Astrocyte (in vitro differentiated cells and primary cell): ENCODE measurements at regions not wholly inside any gene's neighbourhood (a gene's known extent, or its start where the extent isn't known, plus 50 kb on each side); places are given as distances from the start of the nearest gene placed in this dataset.

ENCODE experiments used
- DNase-seq: peaks from one replicate; pipeline ENCODE4 v3.0.0-alpha.2; 2010; ENCODE audit warnings: low read depth
- FAIRE-seq: peaks from 2 replicates; lab custom pipeline; 2011; peaks lifted over from hg19 to GRCh38; lab: Jason Lieb, UNC
- H2AFZ ChIP-seq: 2 replicates; pipeline ENCODE4 v1.6.0; 2012; ENCODE audit warnings: low read depth, low read length, inconsistent platforms
- H3K27ac ChIP-seq: 2 replicates; pipeline ENCODE4 v1.5.1; 2011; ENCODE audit warnings: low read depth, low read length, inconsistent platforms
- H3K27me3 ChIP-seq: 2 replicates; pipeline ENCODE4 v1.6.0; 2011; ENCODE audit warnings: low read length, inconsistent platforms; ENCODE audit not compliant: insufficient read depth
- H3K36me3 ChIP-seq: 2 replicates; pipeline ENCODE4 v1.5.1; 2011; ENCODE audit warnings: low read length, inconsistent platforms; ENCODE audit not compliant: insufficient read depth
- H3K4me1 ChIP-seq: 2 replicates; pipeline ENCODE4 v1.5.1; 2011; ENCODE audit warnings: low read length, inconsistent platforms; ENCODE audit not compliant: insufficient read depth
- H3K4me2 ChIP-seq: 2 replicates; pipeline ENCODE4 v1.6.0; 2012; ENCODE audit warnings: low read length, inconsistent platforms
- H3K4me3 ChIP-seq: 2 replicates; pipeline ENCODE4 v1.5.1; 2011; ENCODE audit warnings: low read depth, mild to moderate bottlenecking, low read length, inconsistent platforms; ENCODE audit not compliant: insufficient read depth
- H3K79me2 ChIP-seq: 2 replicates; pipeline ENCODE4 v1.6.0; 2012; ENCODE audit warnings: mild to moderate bottlenecking, low read length, inconsistent platforms; ENCODE audit not compliant: insufficient read depth
- H3K9ac ChIP-seq: 2 replicates; pipeline ENCODE4 v1.6.0; 2012; ENCODE audit warnings: mild to moderate bottlenecking, low read length, inconsistent platforms
- H3K9me3 ChIP-seq: 2 replicates; pipeline ENCODE4 v1.5.1; 2012; ENCODE audit warnings: low read depth, mild to moderate bottlenecking, low read length, inconsistent platforms; ENCODE audit not compliant: insufficient read depth
- H4K20me1 ChIP-seq: 2 replicates; pipeline ENCODE4 v1.6.0; 2012; ENCODE audit warnings: low read length, inconsistent platforms; ENCODE audit not compliant: insufficient read depth
- H3K27ac Mint-ChIP-seq: one replicate; pipeline ENCODE4 v1.8.0; 2021; ENCODE audit warnings: mild to moderate bottlenecking, mixed read lengths; ENCODE audit not compliant: unreplicated experiment
- H3K27me3 Mint-ChIP-seq: one replicate; pipeline ENCODE4 v1.8.0; 2021; ENCODE audit warnings: low read depth, mixed read lengths; ENCODE audit not compliant: unreplicated experiment
- H3K36me3 Mint-ChIP-seq: one replicate; pipeline ENCODE4 v1.8.0; 2021; ENCODE audit warnings: low read depth, mixed read lengths; ENCODE audit not compliant: unreplicated experiment
- H3K4me1 Mint-ChIP-seq: one replicate; pipeline ENCODE4 v1.8.0; 2021; ENCODE audit warnings: low read depth, mixed read lengths; ENCODE audit not compliant: unreplicated experiment
- H3K4me3 Mint-ChIP-seq: one replicate; pipeline ENCODE4 v1.8.0; 2021; ENCODE audit warnings: mild to moderate bottlenecking, moderate library complexity, mixed read lengths; ENCODE audit not compliant: unreplicated experiment
- H3K9me3 Mint-ChIP-seq: one replicate; pipeline ENCODE4 v1.8.0; 2021; ENCODE audit warnings: mild to moderate bottlenecking, mixed read lengths; ENCODE audit not compliant: unreplicated experiment
- CTCF ChIP-seq: IDR thresholded peaks from 2 replicates; pipeline ENCODE4 v1.5.1; 2011; ENCODE audit warnings: low read depth, mild to moderate bottlenecking, inconsistent platforms, low read length, moderate library complexity; ENCODE audit not compliant: insufficient read depth
- EZH2 ChIP-seq: IDR thresholded peaks from 2 replicates; pipeline ENCODE4 v1.6.1; 2012; ENCODE audit warnings: mild to moderate bottlenecking, low read length, inconsistent platforms; ENCODE audit not compliant: insufficient read depth

- H3K79me2 ChIP-seq: no peaks in the 10 kb centered on the region
- H3K36me3 ChIP-seq: no peaks in the 10 kb centered on the region
- H3K4me3 Mint-ChIP-seq: no peak overlapping the region
- H4K20me1 ChIP-seq: no peaks in the 10 kb centered on the region
- DNase-seq (no peak), FAIRE-seq (no peak)
- no peak overlapping the region for H3K27ac ChIP-seq
- H3K27ac Mint-ChIP-seq: no peak overlapping the region
- TF ChIP-seq CTCF (peak; percentile 33), EZH2 (no peak)
- no peaks in the 10 kb centered on the region for H3K4me1 ChIP-seq
- H3K27me3 ChIP-seq: no peaks in the 10 kb centered on the region
- no peak overlapping the region for H3K4me3 ChIP-seq
- no peak overlapping the region for H3K4me2 ChIP-seq
- H3K4me1 Mint-ChIP-seq: no peaks in the 10 kb centered on the region
- no peaks in the 10 kb centered on the region for H3K36me3 Mint-ChIP-seq
- no peaks in the 10 kb centered on the region for H3K9me3 ChIP-seq
- no peaks in the 10 kb centered on the region for H3K9me3 Mint-ChIP-seq
- H3K27me3 Mint-ChIP-seq: no peaks in the 10 kb centered on the region
- H2AFZ ChIP-seq: no peak overlapping the region
- no peak overlapping the region for H3K9ac ChIP-seq
These were observed 630.3 kb upstream of the MAN1A1 start for GRCh38 chr6:119979862-119980261.

DNA sequence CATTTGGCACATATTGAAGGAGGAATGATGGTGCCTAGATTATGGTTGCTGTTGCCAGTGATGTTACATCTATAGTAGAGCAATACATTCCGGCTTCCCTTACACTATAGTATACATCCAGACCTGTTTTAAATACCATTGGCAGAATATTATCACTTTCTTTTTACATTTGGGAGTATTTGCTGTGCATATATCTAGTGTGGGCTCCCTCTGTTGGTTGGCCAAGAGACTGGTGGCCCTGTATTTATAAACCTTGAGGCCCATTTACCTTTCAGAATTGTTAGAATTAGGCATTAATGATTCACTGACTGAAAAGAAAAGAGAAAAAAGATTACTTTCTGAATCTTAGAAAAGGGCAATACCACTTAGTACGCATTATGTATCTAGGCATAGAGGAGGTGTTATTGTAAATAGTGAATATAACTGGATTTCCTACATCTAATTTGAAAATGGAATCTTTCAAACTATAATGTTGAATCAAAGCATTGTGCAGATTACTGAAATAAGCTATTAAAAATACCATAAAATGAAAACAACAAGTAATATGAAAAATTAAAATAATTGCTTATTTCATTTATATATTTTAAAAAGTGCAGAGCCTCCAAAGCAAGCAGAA is 628.8 kb upstream of the MAN1A1 start:
- TF ChIP-seq CTCF (peak; percentile 57), EZH2 (no peak)
- no peak overlapping the region for H3K27ac ChIP-seq
- H3K4me1 ChIP-seq: no peaks in the 10 kb centered on the region
- no peaks in the 10 kb centered on the region for H3K36me3 ChIP-seq
- no peak overlapping the region for H2AFZ ChIP-seq
- H3K4me3 ChIP-seq: no peak overlapping the region
- Mint-ChIP-seq H3K9me3 (no peaks in the 10 kb centered on the region), H3K36me3 (no peaks in the 10 kb centered on the region), H3K27me3 (no peaks in the 10 kb centered on the region), H3K4me3 (no peak overlapping the region), H3K27ac (no peak overlapping the region), H3K4me1 (no peaks in the 10 kb centered on the region)
- no peak overlapping the region for H3K4me2 ChIP-seq
- H3K9ac ChIP-seq: no peak overlapping the region
- FAIRE-seq (no peak), DNase-seq (peak; percentile 6)
- H4K20me1 ChIP-seq: no peaks in the 10 kb centered on the region
- H3K79me2 ChIP-seq: no peaks in the 10 kb centered on the region
- H3K9me3 ChIP-seq: no peaks in the 10 kb centered on the region
- no peaks in the 10 kb centered on the region for H3K27me3 ChIP-seq

GRCh38 chr6:119974430-119975159 is 625.0 kb upstream of the MAN1A1 start:
- Histone ChIP-seq H3K4me1 (no peaks in the 10 kb centered on the region), H3K79me2 (no peaks in the 10 kb centered on the region), H2AFZ (no peak overlapping the region), H3K4me3 (no peak overlapping the region), H3K36me3 (no peaks in the 10 kb centered on the region), H3K4me2 (no peak overlapping the region), H3K27ac (no peak overlapping the region), H3K9me3 (no peaks in the 10 kb centered on the region), H3K9ac (no peak overlapping the region), H3K27me3 (no peaks in the 10 kb centered on the region), H4K20me1 (no peaks in the 10 kb centered on the region)
- FAIRE-seq (no peak), DNase-seq (no peak)
- no peaks in the 10 kb centered on the region for H3K36me3 Mint-ChIP-seq
- H3K4me3 Mint-ChIP-seq: no peak overlapping the region
- H3K9me3 Mint-ChIP-seq: no peaks in the 10 kb centered on the region
- no peak overlapping the region for H3K27ac Mint-ChIP-seq
- no peaks in the 10 kb centered on the region for H3K27me3 Mint-ChIP-seq
- H3K4me1 Mint-ChIP-seq: no peaks in the 10 kb centered on the region
- TF ChIP-seq CTCF: no peak
- no peak for TF ChIP-seq EZH2
